GM12878 (cell line): ENCODE measurements at regions not wholly inside any gene's neighbourhood (a gene's known extent, or its start where the extent isn't known, plus 50 kb on each side); places are given as distances from the start of the nearest gene placed in this dataset.

ENCODE experiments used
- ATAC-seq: fragments of 200-7000 bp; cut with Tn5 transposase; 3 replicates; pipeline ENCODE4 v1.9.1; 2020; ENCODE audit warnings: mild to moderate bottlenecking, moderate library complexity
- BruUV-seq: library from RNA; stranded (reverse); fragments of 400-500 nt; replicated peaks from 2 replicates; lab custom pipeline; 2021; lab: Mats Ljungman, UMichigan
- CTCF ChIA-PET: fragments of 300-600 bp; sonication (Branson Sonifier 250); formaldehyde crosslinking; extraction: SDS; loops from one replicate; lab custom pipeline; 2021; ENCODE audit warnings: inconsistent platforms; lab: Yijun Ruan, JAX
- POLR2A ChIA-PET: fragments of 350-600 bp; formaldehyde crosslinking; extraction: SDS; loops from one replicate; lab custom pipeline; 2021; ENCODE audit warnings: inconsistent platforms; lab: Charles Lee
- RAD21 ChIA-PET: fragments of 300-600 bp; sonication (Branson Sonifier 250); formaldehyde crosslinking; loops from one replicate; lab custom pipeline; 2023; ENCODE audit warnings: antibody characterized with exemption; ENCODE audit not compliant: unreplicated experiment; lab: Charles Lee
- SMC1A ChIA-PET: fragments of 300-600 bp; sonication (Branson Sonifier 250); formaldehyde crosslinking; loops from one replicate; lab custom pipeline; 2023; ENCODE audit not compliant: unreplicated experiment, uncharacterized antibody; lab: Charles Lee
- DNase-seq: peaks from one replicate; pipeline ENCODE4 v3.0.0-alpha.2; 2011; ENCODE audit warnings: low read depth, low spot score
- FAIRE-seq: peaks from 3 replicates; lab custom pipeline; 2011; peaks lifted over from hg19 to GRCh38; lab: Jason Lieb, UNC
- H2AFZ ChIP-seq: 2 replicates; pipeline ENCODE4 v1.6.0; 2011; ENCODE audit warnings: low read depth, low read length, control low read depth; ENCODE audit not compliant: control insufficient read depth
- H3K27ac ChIP-seq: 2 replicates; pipeline ENCODE4 v1.5.1; 2011; ENCODE audit warnings: control low read depth; ENCODE audit not compliant: control insufficient read depth, insufficient read depth
- H3K27me3 ChIP-seq, 2 experiments: replicated peaks in 1 of 2; 2 replicates each; pipeline versions ENCODE4 v1.6.0 to v1.6.1; 2011; ENCODE audit warnings: low read length in 1 of 2; ENCODE audit not compliant: control insufficient read depth in 2 of 2, insufficient read depth in 2 of 2
- H3K36me3 ChIP-seq, 2 experiments: 2 replicates each; pipeline ENCODE4 v1.5.1; 2011; ENCODE audit warnings: low read length in 1 of 2; ENCODE audit not compliant: control insufficient read depth in 2 of 2, insufficient read depth in 2 of 2
- H3K4me1 ChIP-seq: 2 replicates; pipeline ENCODE4 v1.6.1; 2011; ENCODE audit warnings: mild to moderate bottlenecking, low read length, moderate library complexity, mixed read lengths; ENCODE audit not compliant: control insufficient read depth, insufficient read depth
- H3K4me2 ChIP-seq: 2 replicates; pipeline ENCODE4 v1.6.0; 2011; ENCODE audit warnings: control low read depth; ENCODE audit not compliant: control insufficient read depth, insufficient read depth
- H3K4me3 ChIP-seq: fragments of 200-600 bp; sonication (generic); 2 replicates; pipeline ENCODE4 v1.5.1; 2016
- H3K79me2 ChIP-seq: 2 replicates; pipeline ENCODE4 v1.6.0; 2011; ENCODE audit warnings: low read length; ENCODE audit not compliant: control insufficient read depth, insufficient read depth
- H3K9ac ChIP-seq: 2 replicates; pipeline ENCODE4 v1.8.0; 2011; ENCODE audit warnings: low read length, control low read depth, mixed read lengths; ENCODE audit not compliant: control insufficient read depth, insufficient read depth
- H3K9me3 ChIP-seq: replicated peaks from 3 replicates; pipeline ENCODE4 v1.5.1; 2011; ENCODE audit warnings: mild to moderate bottlenecking, low read length; ENCODE audit not compliant: control insufficient read depth, insufficient read depth
- H4K20me1 ChIP-seq: 2 replicates; pipeline ENCODE4 v1.6.0; 2011; ENCODE audit not compliant: control insufficient read depth, insufficient read depth
- CUX1 ChIP-seq: IDR thresholded peaks from 2 replicates; pipeline ENCODE4 v1.6.1; 2012; ENCODE audit warnings: improper control_type of control experiment, low read depth, low read length; ENCODE audit not compliant: insufficient replicate concordance
- ETV6 ChIP-seq, 2 experiments: fragments of 450-650 bp in 1 of 2; IDR thresholded peaks in 1 of 2; conservative IDR thresholded peaks in 1 of 2; 2 replicates each; pipeline ENCODE4 v1.6.1; 2014; ENCODE audit warnings: antibody characterized with exemption in 1 of 2, borderline replicate concordance in 1 of 2, low read depth in 1 of 2, mild to moderate bottlenecking in 1 of 2, moderate library complexity in 1 of 2
- SIX5 ChIP-seq: IDR thresholded peaks from 2 replicates; pipeline ENCODE4 v1.6.1; 2011; ENCODE audit warnings: mild to moderate bottlenecking, low read depth, low read length, moderate library complexity; ENCODE audit not compliant: severe bottlenecking
- STAT1 ChIP-seq: fragments of 450-650 bp; conservative IDR thresholded peaks from 2 replicates; pipeline ENCODE4 v1.6.1; 2014; ENCODE audit warnings: antibody characterized with exemption, mild to moderate bottlenecking
- TCF3 ChIP-seq: IDR thresholded peaks from 2 replicates; pipeline ENCODE4 v1.6.1; 2012; ENCODE audit warnings: low read depth, mild to moderate bottlenecking, low read length, borderline replicate concordance; ENCODE audit not compliant: insufficient read depth
- ZBED1 ChIP-seq: IDR thresholded peaks from 2 replicates; pipeline ENCODE4 v1.6.1; 2016; ENCODE audit warnings: borderline replicate concordance
- ZNF622 ChIP-seq: fragments of 450-650 bp; IDR thresholded peaks from 2 replicates; pipeline ENCODE4 v1.6.1; 2017; ENCODE audit warnings: mild to moderate bottlenecking, inconsistent platforms
- WGBS: methylation state at CpG from one replicate; pipeline ENCODE4 v1.1.6; 2016; ENCODE audit warnings: low lambda C conversion rate; ENCODE audit not compliant: insufficient replicate concordance, insufficient coverage; ENCODE audit errors: missing lambda C conversion rate; 5-methylcytosine and 5-hydroxymethylcytosine counted together
- in situ Hi-C: fragments of 300-500 bp; cut with MboI; formaldehyde crosslinking; loops from 9 replicates; pipeline ENCODE4 v1.14.3; 2018; ENCODE audit warnings: mixed read lengths
- intact Hi-C: fragments of 100-400 bp; cut with micrococcal nuclease; formaldehyde crosslinking; loops from one replicate; pipeline ENCODE4 v1.14.2; 2022; ENCODE audit not compliant: unreplicated experiment

- POLR2A ChIA-PET: no interaction called here
- no peaks in the 10 kb centered on the region for H3K9me3 ChIP-seq
- RAD21 ChIA-PET: no interaction called here
- WGBS: 1% methylated on average over 7 of the region's 7 CpGs
- in situ Hi-C loops (no loop called here), intact Hi-C loops (no loop called here)
- SMC1A ChIA-PET: interaction anchor here (0.8 to 1.5 kb wide), 3 partner anchors 11 to 48 kb away, joined by 3 to 4 read pairs (median 3); no protein-coding TSS in a partner anchor
- ATAC-seq (no peak), DNase-seq (no peak), FAIRE-seq (no peak)
- H3K27me3 ChIP-seq: no peaks in the 10 kb centered on the region
- H3K36me3 ChIP-seq: no peaks in the 10 kb centered on the region
- BruUV-seq: no TSS peak
- no peak overlapping the region for H3K9ac ChIP-seq
- H4K20me1 ChIP-seq: no peaks in the 10 kb centered on the region
- no peaks in the 10 kb centered on the region for H3K4me1 ChIP-seq
- H3K4me3 ChIP-seq: no peak overlapping the region
- no peak overlapping the region for H2AFZ ChIP-seq
- no peaks in the 10 kb centered on the region for H3K79me2 ChIP-seq
- no peak overlapping the region for H3K4me2 ChIP-seq
- no peak for TF ChIP-seq ZNF622
- no peak for TF ChIP-seq ETV6 (conservative IDR thresholded peaks at IDR 0.05 in 1 of 2, IDR thresholded peaks at IDR 0.05 in 1 of 2; ENCODE audit: borderline replicate concordance in 1 of 2, low read depth in 1 of 2)
- no peak for TF ChIP-seq TCF3
- TF ChIP-seq ZBED1: no peak
- TF ChIP-seq SIX5: no peak
- no peak for TF ChIP-seq STAT1
- TF ChIP-seq CUX1: no peak
- CTCF ChIA-PET: no interaction called here
- H3K27ac ChIP-seq: no peak overlapping the region
Observed at GRCh38 chr4:31416498-31416897, 696.3 kb downstream of the PCDH7 start.
